HT1080 (cell line): ENCODE measurements at regions not wholly inside any gene's neighbourhood (a gene's known extent, or its start where the extent isn't known, plus 50 kb on each side); places are given as distances from the start of the nearest gene placed in this dataset.
"Not testable (repeated sequence)": the region's sequence is repeated elsewhere in the genome, so short reads cannot be mapped to it uniquely, and the experiment has no call there.

Experiments
- DNase-seq: peaks from one replicate; pipeline ENCODE4 v3.0.0-alpha.2; 2015; ENCODE audit warnings: low read depth

GRCh38 chr14:82035397-82035796 lies 501.7 kb upstream of the SEL1L start:
- no peak for DNase-seq

GRCh38 chr14:82038066-82038465 lies 504.4 kb upstream of the SEL1L start:
- not testable (repeated sequence) for DNase-seq

GRCh38 chr14:82045339-82045738 lies 511.7 kb upstream of the SEL1L start:
- DNase-seq = no peak

GRCh38 chr14:82046512-82047226 lies 513.0 kb upstream of the SEL1L start:
- DNase-seq = no peak

- DNase-seq = no peak
Observed at GRCh38 chr14:82047777-82048470, 514.3 kb upstream of the SEL1L start.

GRCh38 chr14:82052778-82053177 lies 519.1 kb upstream of the SEL1L start:
- DNase-seq = no peak

GRCh38 chr14:82055515-82056115 lies 522.0 kb upstream of the SEL1L start:
- no peak for DNase-seq

GRCh38 chr14:82060219-82060618 lies 526.6 kb upstream of the SEL1L start:
- no peak for DNase-seq

- DNase-seq = peak; percentile 17
Observed at GRCh38 chr14:82067221-82067875, 533.7 kb upstream of the SEL1L start.

GRCh38 chr14:82070040-82070439 lies 536.4 kb upstream of the SEL1L start:
- DNase-seq = no peak

- no peak for DNase-seq
Observed at GRCh38 chr14:82070753-82071152, 537.1 kb upstream of the SEL1L start.

GRCh38 chr14:82073547-82073946 lies 539.9 kb upstream of the SEL1L start:
- DNase-seq = no peak

- DNase-seq = peak; percentile 3
Observed at GRCh38 chr14:82075566-82075965, 541.9 kb upstream of the SEL1L start.

GRCh38 chr14:82079553-82079952 lies 545.9 kb upstream of the SEL1L start:
- no peak for DNase-seq

- DNase-seq = no peak
Observed at GRCh38 chr14:82080370-82080769, 546.7 kb upstream of the SEL1L start.

GRCh38 chr14:82084813-82085212 lies 551.2 kb upstream of the SEL1L start:
- no peak for DNase-seq

GRCh38 chr14:82091097-82091496 lies 557.4 kb upstream of the SEL1L start:
- no peak for DNase-seq

- DNase-seq = no peak
Observed at GRCh38 chr14:82094829-82095345, 561.2 kb upstream of the SEL1L start.

GRCh38 chr14:82104013-82104412 lies 570.4 kb upstream of the SEL1L start:
- DNase-seq = no peak

- no peak for DNase-seq
Observed at GRCh38 chr14:82112210-82112839, 578.7 kb upstream of the SEL1L start.

GRCh38 chr14:82113007-82113406 lies 579.4 kb upstream of the SEL1L start:
- no peak for DNase-seq
